Eye (tissue), 1 donor: ENCODE measurements at regions not wholly inside any gene's neighbourhood (a gene's known extent, or its start where the extent isn't known, plus 50 kb on each side); places are given as distances from the start of the nearest gene placed in this dataset.

Source experiments
- DNase-seq: peaks from one replicate; pipeline ENCODE4 v3.0.0-alpha.2; 2015

DNA sequence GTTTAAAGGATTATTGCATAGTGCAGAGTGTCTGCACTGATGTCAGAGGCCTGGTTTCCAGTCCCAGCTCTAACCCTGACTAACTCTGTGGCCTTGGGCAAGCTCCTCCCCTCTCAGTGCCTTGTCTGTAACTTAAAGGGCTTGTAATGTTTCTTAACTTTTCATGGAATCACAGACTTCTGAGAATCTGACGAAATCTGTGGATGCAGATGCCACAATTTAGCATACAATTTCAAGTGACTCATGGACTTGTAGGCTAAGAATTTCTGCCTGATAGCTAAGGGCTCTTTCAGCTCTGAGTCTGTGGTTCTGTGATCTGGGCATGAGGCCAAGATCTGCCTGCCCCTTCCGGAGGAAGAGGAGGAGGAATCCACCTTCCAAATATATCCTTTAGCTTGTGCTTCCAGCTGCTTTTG lies 236.9 kb downstream of the AR start:
- peak; percentile 35 for DNase-seq

DNA sequence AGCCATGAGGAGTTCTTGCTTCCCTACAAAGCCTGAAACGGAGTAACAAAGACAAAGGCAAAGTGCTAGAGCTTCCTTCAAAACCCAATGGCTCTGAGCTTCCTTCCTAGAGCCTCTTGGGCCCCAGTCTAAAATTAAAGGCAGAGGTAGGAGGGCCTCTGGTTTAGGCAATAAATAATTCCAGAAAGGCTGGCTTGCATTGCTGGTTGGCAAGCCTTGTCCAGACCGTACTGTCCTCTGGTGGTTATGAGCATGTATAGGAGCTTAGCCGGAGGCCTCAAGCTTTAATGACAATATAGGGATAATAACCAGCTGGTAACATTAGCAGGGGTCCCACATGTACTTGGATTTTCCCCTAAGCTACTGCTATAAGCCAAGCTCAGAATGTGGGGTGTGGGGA lies 237.3 kb downstream of the AR start:
- no peak for DNase-seq

DNA sequence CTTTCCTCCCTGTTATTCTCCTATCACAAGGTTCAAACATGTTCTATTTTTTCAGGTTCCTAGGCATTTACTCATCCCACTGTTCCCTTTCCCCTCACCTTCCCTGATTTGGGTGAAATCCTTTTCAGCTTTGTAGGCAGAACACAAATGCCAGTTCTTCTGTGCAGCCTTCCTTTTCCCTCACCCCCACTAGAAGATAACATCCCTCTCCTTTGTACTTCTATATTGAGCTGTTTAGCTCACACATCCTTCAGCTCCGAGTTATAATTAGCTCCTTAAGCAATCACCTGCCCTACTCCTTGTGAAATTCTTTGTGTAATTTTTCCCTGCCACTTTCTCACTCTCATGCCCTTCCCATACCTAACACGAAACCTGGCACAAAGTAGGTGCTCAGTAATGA lies 240.9 kb downstream of the AR start:
- no peak for DNase-seq

DNA sequence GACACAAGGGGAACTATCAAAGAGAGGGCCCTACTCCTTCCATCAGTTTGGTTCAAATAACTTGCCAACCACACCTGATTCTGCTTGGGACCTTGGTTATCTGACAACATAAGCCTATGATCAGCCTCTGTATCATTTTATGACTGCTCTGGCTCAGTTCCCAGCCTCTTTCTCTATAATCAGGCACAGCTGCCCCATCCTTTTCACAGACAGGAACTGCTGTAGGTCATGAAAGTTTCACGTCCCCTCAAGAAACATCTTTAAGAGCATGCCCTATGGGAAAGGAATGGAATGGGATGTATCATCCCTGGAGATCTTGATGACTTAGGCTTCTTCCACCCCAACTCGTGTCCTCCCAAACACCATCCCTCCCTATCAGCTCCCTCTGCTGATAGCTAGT lies 243.4 kb downstream of the AR start:
- no peak for DNase-seq

DNA sequence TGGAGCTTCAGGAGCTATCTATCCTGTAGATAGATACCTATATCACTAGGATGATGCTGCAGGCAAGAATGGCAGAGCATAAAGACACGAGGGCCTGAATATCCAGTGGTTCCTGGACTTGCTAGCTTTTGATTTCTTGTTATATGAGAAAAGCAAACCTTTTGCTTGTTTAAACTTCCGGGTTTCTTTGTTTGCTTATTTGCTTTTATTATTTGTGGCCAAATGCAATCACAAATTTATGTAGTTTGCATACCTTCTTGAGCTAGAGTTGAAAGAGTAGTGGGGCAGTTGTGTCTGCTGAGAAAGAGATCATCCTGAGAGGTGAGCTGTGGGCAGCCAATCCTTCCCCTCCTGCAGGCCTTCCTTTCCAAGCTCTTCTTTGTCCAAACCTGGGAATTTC lies 245.7 kb downstream of the AR start:
- DNase-seq: no peak
